Testis (tissue), 2 donors: ENCODE measurements at regions not wholly inside any gene's neighbourhood (a gene's known extent, or its start where the extent isn't known, plus 50 kb on each side); places are given as distances from the start of the nearest gene placed in this dataset.
"Not testable (repeated sequence)": the region's sequence is repeated elsewhere in the genome, so short reads cannot be mapped to it uniquely, and the experiment has no call there.

ENCODE experiments used
- DNase-seq: peaks from one replicate; pipeline ENCODE4 v3.0.0-alpha.2; 2019
- H3K27ac ChIP-seq, 2 donors: fragments of 200-600 bp; sonication (generic); one replicate each; pipeline ENCODE4 v1.5.1; 2019
- H3K27me3 ChIP-seq: fragments of 200-600 bp; sonication (generic); one replicate; pipeline ENCODE4 v1.5.1; 2019
- H3K36me3 ChIP-seq: fragments of 200-600 bp; sonication (generic); one replicate; pipeline ENCODE4 v1.5.1; 2017; ENCODE audit warnings: low read depth; ENCODE audit errors: missing control alignments
- H3K4me1 ChIP-seq: fragments of 200-600 bp; sonication (generic); one replicate; pipeline ENCODE4 v1.5.1; 2019
- H3K4me3 ChIP-seq, 2 donors: fragments of 200-600 bp; sonication (generic); one replicate each; pipeline ENCODE4 v1.5.1; 2017 to 2019
- H3K9me3 ChIP-seq: fragments of 200-600 bp; sonication (generic); one replicate; pipeline ENCODE4 v1.5.1; 2017
- POLR2A ChIP-seq: fragments of 450-650 bp; IDR thresholded peaks from one replicate; pipeline ENCODE4 v1.6.1; 2017; ENCODE audit warnings: antibody characterized with exemption, mild to moderate bottlenecking, moderate library complexity
- WGBS, 2 donors: methylation state at CpG; one replicate each; pipeline ENCODE4 v1.1.5; 2018; 5-methylcytosine and 5-hydroxymethylcytosine counted together
- intact Hi-C: fragments of 100-400 bp; cut with DNase I; formaldehyde crosslinking; loops from one replicate; pipeline ENCODE4 v1.15.1; 2023; ENCODE audit warnings: low total_unique reads
- TF ChIP-seq, protein P1 (sequence below), 3 experiments: fragments of 450-650 bp in 2 of 3; fragments of 200-600 bp in 1 of 3; sonication (generic) in 1 of 3; IDR thresholded peaks; one replicate each; pipeline ENCODE4 v1.5.1; 2016 to 2019; ENCODE audit warnings: antibody characterized with exemption in 3 of 3, mild to moderate bottlenecking in 2 of 3, moderate library complexity in 1 of 3

DNA sequence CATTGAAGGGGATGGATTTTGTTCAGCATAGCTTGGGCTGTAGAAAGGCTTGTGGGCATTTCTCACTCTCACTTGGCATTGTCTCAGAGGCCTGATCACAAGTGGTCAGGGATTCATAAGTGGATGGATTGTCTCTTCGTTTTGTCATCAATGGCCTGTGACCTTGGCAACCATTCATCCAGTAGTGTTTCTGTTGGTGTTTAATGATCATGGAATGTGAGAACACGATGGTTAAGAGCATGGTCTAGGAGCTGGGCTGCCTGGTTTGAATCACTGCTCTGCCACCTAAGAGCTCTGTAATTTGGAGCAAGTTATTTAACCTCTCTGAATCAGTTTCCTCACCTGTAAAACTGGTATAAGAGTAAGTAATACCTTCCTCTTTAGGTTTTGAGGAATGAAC lies 430.1 kb upstream of the MEF2C start:
- TF ChIP-seq, protein P1, sequence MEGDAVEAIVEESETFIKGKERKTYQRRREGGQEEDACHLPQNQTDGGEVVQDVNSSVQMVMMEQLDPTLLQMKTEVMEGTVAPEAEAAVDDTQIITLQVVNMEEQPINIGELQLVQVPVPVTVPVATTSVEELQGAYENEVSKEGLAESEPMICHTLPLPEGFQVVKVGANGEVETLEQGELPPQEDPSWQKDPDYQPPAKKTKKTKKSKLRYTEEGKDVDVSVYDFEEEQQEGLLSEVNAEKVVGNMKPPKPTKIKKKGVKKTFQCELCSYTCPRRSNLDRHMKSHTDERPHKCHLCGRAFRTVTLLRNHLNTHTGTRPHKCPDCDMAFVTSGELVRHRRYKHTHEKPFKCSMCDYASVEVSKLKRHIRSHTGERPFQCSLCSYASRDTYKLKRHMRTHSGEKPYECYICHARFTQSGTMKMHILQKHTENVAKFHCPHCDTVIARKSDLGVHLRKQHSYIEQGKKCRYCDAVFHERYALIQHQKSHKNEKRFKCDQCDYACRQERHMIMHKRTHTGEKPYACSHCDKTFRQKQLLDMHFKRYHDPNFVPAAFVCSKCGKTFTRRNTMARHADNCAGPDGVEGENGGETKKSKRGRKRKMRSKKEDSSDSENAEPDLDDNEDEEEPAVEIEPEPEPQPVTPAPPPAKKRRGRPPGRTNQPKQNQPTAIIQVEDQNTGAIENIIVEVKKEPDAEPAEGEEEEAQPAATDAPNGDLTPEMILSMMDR (IDR thresholded peaks at IDR 0.05) = no peak
- TF ChIP-seq POLR2A = no peak
- no peaks in the 10 kb centered on the region for H3K36me3 ChIP-seq
- no peaks in the 10 kb centered on the region for H3K27me3 ChIP-seq
- 40 to 62% methylated on average over 2 of the region's 2 CpGs for WGBS, 2 donors
- H3K4me3 ChIP-seq = no peak overlapping the region
- DNase-seq = no peak
- intact Hi-C loops = no loop called here
- H3K4me1 ChIP-seq = no peaks in the 10 kb centered on the region
- H3K27ac ChIP-seq = no peak overlapping the region
- no peaks in the 10 kb centered on the region for H3K9me3 ChIP-seq

DNA sequence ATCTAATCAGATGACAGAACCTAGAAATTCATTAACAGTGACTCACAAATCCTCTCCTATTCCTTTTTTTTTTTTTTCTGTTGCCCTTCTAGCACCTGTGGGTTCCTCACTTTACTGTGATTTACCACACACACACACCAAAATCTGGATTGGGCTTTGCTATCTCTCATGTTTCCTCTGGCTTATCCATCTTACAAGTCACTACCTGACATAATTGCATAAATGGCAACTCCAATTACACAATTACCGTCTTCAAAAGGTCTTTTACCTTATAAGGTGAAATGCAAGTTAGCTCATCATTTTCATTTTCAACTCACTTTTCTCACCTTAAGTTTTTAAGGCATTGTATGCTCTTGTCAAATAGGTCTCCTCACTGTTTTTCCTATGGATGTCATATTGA lies 426.3 kb upstream of the MEF2C start:
- intact Hi-C loops = no loop called here
- 88 to 96% methylated on average over 1 of the region's 1 CpG for WGBS, 2 donors
- Histone ChIP-seq H3K4me1 (no peaks in the 10 kb centered on the region), H3K27ac (no peak overlapping the region), H3K9me3 (no peaks in the 10 kb centered on the region), H3K4me3 (no peak overlapping the region), H3K27me3 (no peaks in the 10 kb centered on the region), H3K36me3 (no peaks in the 10 kb centered on the region)
- TF ChIP-seq POLR2A = no peak
- TF ChIP-seq, protein P1 (IDR thresholded peaks at IDR 0.05) = no peak
- no peak for DNase-seq

DNA sequence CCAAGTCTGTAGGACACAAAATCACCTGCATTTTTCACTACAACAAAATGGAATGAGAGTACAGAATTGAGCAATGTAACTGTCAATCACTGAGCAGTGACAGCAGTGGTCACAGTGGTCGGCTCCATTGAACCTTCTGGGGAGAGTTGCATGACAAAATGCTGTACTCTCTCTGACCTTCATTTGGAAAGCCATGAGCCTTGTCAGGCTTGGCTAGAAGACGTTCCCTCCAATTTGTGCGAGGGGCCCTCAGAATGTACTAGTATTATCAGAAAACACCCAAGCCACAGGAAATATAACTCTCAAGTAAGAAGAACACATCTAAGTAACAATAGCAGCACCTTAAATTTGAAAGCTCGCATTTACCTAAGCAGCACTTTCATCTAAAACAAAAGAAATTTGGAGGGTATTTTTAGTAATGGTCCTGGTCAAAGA lies 425.6 kb upstream of the MEF2C start:
- H3K9me3 ChIP-seq = no peaks in the 10 kb centered on the region
- intact Hi-C loops = no loop called here
- no peaks in the 10 kb centered on the region for H3K4me1 ChIP-seq
- WGBS, 2 donors = 81 to 90% methylated on average over 4 of the region's 4 CpGs
- no peaks in the 10 kb centered on the region for H3K36me3 ChIP-seq
- no peak overlapping the region for H3K4me3 ChIP-seq
- TF ChIP-seq POLR2A = no peak
- TF ChIP-seq, protein P1 (IDR thresholded peaks at IDR 0.05) = no peak
- no peaks in the 10 kb centered on the region for H3K27me3 ChIP-seq
- no peak overlapping the region for H3K27ac ChIP-seq
- no peak for DNase-seq

DNA sequence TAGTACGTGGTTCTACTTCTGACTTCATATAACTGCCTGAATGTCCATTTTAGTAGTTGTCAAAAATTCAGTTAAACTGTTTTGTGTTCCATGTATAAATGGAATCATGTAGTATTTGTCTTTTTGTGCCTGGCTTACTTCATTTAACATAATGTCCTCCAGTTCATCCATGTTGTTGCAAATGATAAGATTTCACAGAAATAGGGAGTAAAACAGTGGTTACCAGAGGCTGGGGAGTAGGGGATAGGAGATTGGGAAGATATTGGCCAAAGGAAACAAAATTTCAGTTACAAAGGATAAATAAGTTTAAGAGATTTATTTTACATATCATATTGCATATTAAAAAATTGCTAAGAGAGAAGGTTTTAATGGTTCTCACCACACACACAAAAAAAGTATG lies 425.0 kb upstream of the MEF2C start:
- no peak for TF ChIP-seq POLR2A
- TF ChIP-seq, protein P1 (IDR thresholded peaks at IDR 0.05) = no peak
- no peaks in the 10 kb centered on the region for H3K27me3 ChIP-seq
- no peak overlapping the region for H3K4me3 ChIP-seq
- intact Hi-C loops = no loop called here
- 86 to 95% methylated on average over 1 of the region's 1 CpG for WGBS, 2 donors
- no peaks in the 10 kb centered on the region for H3K4me1 ChIP-seq
- no peaks in the 10 kb centered on the region for H3K36me3 ChIP-seq
- H3K27ac ChIP-seq = no peak overlapping the region
- no peak for DNase-seq
- no peaks in the 10 kb centered on the region for H3K9me3 ChIP-seq

DNA sequence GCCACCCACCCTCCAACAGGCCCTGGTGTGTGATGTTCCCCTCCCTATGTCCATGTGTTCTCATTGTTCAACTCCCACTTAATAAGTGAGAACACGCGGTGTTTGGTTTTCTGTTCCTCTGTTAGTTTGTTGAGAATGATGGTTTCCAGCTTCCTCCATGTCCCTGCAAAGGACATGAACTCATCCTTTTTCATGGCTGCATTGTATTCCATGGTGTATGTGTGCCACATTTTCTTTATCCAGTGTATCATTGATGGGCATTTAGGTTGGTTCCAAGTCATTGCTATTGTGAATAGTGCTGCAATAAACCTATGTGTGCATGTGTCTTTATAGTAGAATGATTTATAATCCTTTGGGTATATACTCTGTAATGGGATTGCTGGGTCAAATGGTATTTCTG lies 424.2 kb upstream of the MEF2C start:
- intact Hi-C loops, DNase-seq: not testable (repeated sequence)
- 83 to 94% methylated on average over 2 of the region's 2 CpGs for WGBS, 2 donors

More for the DNA sequence above, 424.2 kb upstream of the MEF2C start:
- not testable (repeated sequence) for H3K9me3 ChIP-seq, H3K4me1 ChIP-seq, H3K27me3 ChIP-seq, H3K4me3 ChIP-seq, H3K36me3 ChIP-seq, H3K27ac ChIP-seq
